Activated effector memory CD4-positive, alpha-beta T cell treated with anti-CD3 and anti-CD28 coated beads, Interleukin-2, amount 50 U/mL, for 16 hours (primary cell): ENCODE measurements at regions not wholly inside any gene's neighbourhood (a gene's known extent, or its start where the extent isn't known, plus 50 kb on each side); places are given as distances from the start of the nearest gene placed in this dataset.
A peak's percentile ranks its signal among the peaks of the same experiment; 100 is the strongest.
"Not testable (repeated sequence)": the region's sequence is repeated elsewhere in the genome, so short reads cannot be mapped to it uniquely, and the experiment has no call there.

Experiments
- DNase-seq: peaks from one replicate; pipeline ENCODE4 v3.0.0-alpha.2; 2020

GRCh38 chr1:116819081-116819480, 64.9 kb downstream of the CD2 start:
- no peak for DNase-seq

- no peak for DNase-seq
Measured at GRCh38 chr1:116820369-116820768, 66.1 kb downstream of the CD2 start.

- no peak for DNase-seq
Measured at GRCh38 chr1:116821763-116822162, 67.5 kb downstream of the CD2 start.

- no peak for DNase-seq
Measured at GRCh38 chr1:116824631-116825206, 70.5 kb downstream of the CD2 start.

GRCh38 chr1:116825207-116825719, 71.0 kb downstream of the CD2 start:
- no peak for DNase-seq

- no peak for DNase-seq
Measured at GRCh38 chr1:116825720-116826438, 71.6 kb downstream of the CD2 start.

GRCh38 chr1:116826818-116827606, 72.8 kb downstream of the CD2 start:
- peak; percentile 86 for DNase-seq

GRCh38 chr1:116827607-116828105, 73.4 kb downstream of the CD2 start:
- no peak for DNase-seq

- DNase-seq: no peak
Measured at GRCh38 chr1:116832308-116832931, 77.3 kb upstream of the PTGFRN start.

- no peak for DNase-seq
Measured at GRCh38 chr1:116832932-116833578, 76.7 kb upstream of the PTGFRN start.

- DNase-seq: no peak
Measured at GRCh38 chr1:116833718-116834117, 76.0 kb upstream of the PTGFRN start.

GRCh38 chr1:116834595-116834994, 75.1 kb upstream of the PTGFRN start:
- no peak for DNase-seq

- no peak for DNase-seq
Measured at GRCh38 chr1:116835161-116835560, 74.6 kb upstream of the PTGFRN start.

- DNase-seq: no peak
Measured at GRCh38 chr1:116836099-116836498, 73.6 kb upstream of the PTGFRN start.

GRCh38 chr1:116841569-116842344, 68.0 kb upstream of the PTGFRN start:
- DNase-seq: no peak

GRCh38 chr1:116842654-116843053, 67.1 kb upstream of the PTGFRN start:
- DNase-seq: no peak

- DNase-seq: no peak
Measured at GRCh38 chr1:116844775-116845174, 64.9 kb upstream of the PTGFRN start.

- DNase-seq: no peak
Measured at GRCh38 chr1:116847190-116847589, 62.5 kb upstream of the PTGFRN start.

GRCh38 chr1:116847688-116848531, 61.8 kb upstream of the PTGFRN start:
- DNase-seq: no peak

GRCh38 chr1:116850436-116850835, 59.3 kb upstream of the PTGFRN start:
- DNase-seq: no peak

GRCh38 chr1:116851189-116851588, 58.5 kb upstream of the PTGFRN start:
- DNase-seq: not testable (repeated sequence)
